NCI-H2196 treated with DMSO at 0.1 percent for 48 hours (cell line): ENCODE measurements at regions not wholly inside any gene's neighbourhood (a gene's known extent, or its start where the extent isn't known, plus 50 kb on each side); places are given as distances from the start of the nearest gene placed in this dataset.

Experiments
- DNase-seq: peaks from one replicate; lab custom pipeline; 2025; ENCODE audit not compliant: unreplicated experiment; lab: John Stamatoyannopoulos, UW

DNA sequence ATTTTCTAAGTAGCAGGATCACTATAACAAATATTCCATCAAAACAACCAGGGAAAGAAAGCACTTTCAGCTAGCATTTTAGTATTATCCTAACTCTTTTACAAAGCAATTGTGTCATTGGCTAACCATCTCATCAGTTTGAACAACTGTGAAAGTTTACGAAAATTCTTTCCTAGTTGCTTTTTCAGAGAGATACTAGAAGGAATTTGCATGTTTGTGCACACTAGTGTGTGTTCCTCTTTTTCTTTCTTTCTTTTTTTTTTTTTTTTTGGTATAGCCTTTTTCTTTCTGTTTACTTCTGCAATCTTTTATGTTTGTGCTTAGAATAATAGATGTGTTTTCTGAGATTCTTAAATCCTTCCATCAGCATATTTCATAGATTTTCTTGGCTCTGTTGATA, 124.7 kb upstream of the SEMA6A start:
- DNase-seq: no peak

DNA sequence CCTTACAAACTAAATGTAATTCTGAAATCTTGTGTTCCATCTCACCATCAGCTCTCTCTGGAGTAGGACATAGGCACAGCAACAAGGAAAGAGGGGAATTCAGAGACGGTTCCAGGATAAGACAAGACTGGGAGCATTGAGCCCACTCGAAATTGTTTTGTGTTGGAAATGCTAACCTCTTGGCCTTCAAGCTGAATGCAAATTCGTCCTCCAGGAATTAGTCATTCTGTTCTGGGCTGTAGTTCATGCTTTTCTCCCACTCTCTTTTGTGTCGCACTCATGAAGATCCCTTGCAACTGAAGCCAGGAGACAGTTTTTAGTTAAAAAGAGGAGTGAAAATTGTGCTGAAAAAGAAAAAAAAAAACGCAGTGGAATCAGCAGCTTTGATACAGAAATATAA, 121.7 kb upstream of the SEMA6A start:
- no peak for DNase-seq

DNA sequence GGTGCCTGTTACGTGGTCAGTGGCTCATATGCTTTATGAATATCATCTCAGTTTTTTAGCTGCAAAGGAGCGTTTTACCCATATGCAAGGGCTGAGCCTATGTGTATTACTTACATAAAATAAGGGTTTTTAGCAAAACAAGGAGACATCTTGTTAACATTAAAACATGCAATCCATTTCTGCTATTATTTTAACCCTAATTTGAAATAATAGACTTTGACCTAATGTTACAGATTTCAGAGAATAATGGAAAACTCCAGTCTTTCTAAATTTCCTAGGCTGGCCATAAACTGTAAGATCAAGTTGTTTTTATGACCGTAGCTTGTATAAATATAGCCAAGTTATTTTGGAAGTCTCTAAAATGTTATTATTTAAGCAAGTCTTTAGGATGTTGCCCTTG, 121.1 kb upstream of the SEMA6A start:
- no peak for DNase-seq

DNA sequence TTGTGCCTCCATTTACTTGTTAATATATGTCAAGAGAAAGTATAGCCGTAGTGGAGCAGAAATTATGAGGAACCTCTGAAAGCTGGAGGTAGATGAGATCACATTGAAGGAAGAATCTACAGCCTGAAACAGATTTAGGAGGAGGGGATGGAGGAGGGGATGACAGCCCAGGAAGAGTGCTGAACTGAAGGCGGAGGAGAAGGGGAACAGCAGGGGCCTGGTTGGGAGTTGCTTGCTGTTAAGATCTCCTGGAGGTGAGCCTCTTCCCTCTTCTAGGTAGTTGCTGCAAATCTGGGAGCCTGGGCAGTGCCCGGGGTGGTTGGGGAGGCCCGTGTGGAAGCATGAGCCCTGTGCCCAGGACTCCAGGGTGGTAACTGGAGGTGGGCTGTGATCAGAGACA, 111.8 kb upstream of the SEMA6A start:
- no peak for DNase-seq

DNA sequence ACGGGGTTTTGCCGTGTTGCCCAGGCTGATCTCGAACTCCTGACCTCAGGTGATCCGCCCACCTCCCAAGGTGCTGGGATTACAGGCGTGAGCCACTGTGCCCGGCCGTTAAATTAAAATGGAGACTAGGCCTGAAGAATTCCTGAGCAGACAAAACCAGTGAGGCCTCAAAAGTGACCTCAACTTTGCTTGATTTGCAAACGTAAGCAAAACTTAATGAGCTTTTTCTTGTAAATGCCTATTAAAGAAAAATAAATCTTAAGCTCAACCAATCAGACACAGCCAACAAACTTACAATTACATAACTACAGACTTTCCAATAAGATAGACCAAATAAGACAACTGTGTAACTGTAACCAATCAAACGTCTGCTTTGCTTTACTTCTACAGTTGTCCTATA, 111.3 kb upstream of the SEMA6A start:
- no peak for DNase-seq

DNA sequence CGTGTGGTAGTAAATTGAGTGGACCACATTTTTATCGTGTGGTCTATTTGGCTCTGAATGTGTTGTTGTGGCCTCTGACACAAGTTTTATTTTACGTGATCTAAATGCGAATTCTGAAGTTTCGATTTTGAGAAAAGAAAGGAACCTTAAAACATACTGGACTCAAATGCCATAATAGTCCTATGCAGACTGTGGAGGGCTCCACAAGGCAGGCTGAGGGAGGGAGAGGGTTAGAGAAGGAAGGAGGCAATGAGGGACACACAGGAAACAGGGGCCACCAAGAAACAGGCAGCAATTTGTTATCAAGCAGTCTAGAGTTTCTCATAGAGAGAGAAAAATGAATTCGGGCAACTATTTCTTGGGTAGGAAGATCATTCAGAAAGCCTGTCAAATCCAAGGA, 110.4 kb upstream of the SEMA6A start:
- no peak for DNase-seq

DNA sequence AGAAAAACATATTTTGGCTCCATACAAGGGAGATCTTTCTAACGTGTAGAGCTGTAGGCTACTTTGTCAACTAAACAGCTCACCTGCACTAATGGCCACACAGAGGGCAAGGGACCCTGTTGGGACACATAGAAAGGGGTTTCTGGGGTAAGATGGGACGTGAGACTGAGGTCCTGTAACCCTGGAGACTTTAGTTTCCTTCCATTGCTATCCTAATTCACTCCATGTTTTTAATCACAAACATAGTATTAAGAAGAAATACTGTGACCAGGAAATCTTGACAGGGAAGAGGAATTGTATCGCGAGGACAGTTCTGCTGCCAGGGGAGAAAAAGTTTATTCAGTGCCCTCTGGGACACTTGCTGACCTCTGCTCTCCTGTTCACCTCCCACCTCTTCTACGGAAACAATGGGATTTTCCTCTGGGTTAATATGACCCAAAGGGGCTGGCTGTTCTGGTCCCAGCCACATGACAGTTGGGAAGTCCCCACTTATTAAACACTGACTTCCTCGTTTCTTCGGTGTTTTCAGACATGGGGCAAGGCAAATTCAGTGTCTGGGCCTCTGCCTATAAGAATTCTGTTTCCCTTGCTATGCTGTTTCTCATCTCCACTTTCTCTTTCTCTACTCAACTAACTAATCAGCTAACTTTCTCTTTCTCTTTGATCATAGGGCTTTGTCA, 106.9 kb upstream of the SEMA6A start:
- DNase-seq: no peak

DNA sequence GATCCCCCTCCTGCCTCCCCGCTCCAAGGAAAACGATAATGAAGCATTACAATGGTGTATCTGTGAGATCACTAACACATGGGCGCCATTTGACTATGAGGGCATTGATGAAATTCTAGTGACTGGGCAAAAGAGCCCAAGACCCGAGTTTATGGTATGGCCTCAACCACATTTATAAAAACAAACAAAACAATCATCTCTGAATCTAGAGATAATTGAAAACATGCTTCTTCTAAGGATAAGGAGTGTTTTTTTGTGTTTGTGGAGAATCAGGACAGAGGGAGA, 100.9 kb upstream of the SEMA6A start:
- no peak for DNase-seq

DNA sequence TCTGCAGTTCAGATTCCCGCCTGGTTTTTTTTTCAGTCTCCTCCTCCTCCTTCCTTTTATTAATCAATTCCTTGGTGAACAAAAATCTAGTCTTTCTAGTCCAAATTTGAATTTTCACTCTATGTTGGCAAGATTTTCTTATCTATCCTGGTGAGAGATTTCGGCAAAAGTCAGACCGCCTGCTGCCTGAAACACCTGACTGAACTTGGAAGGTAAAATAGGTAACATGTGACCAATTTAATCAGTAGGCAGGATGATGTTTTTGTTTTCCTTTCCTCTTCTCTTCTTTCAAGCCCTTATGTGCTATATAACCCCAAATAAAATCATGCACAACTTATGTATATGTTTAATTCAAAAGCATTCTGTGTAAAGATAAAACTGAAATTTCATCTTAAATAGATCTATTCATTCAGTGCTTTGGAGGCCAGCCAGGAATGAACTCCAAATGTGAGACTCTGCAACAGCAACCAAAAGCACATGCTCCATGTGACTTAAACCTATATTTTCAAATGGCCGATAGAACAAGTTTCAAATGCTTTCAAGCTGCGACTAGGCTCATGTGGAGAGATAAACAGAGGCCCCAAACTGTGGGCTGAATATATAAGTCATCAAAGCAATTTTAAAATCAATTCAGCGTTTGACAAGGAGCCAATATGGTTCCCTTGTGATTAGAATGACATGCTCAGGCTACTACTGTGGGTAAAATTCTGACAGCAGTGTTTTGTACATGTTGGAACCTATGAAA, 100.4 kb upstream of the SEMA6A start:
- no peak for DNase-seq

DNA sequence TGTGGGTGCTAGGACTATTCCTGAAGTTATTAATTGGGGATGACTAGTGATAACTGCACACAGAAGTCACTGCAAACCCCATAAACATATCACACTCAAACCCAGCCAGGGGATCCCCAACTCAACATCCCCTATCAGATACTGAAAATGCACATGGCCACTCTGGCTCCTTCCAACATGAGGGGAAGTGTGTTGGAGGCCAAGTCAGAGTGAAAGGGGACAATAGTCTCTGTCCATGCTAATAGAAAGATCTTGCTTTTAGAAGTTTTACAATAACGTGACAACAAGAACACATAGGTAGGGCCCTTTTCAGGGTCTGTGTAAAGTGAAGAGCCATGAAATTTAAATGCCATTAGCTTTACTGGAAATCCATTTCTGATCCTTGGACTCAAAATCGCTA, 98.8 kb upstream of the SEMA6A start:
- no peak for DNase-seq

DNA sequence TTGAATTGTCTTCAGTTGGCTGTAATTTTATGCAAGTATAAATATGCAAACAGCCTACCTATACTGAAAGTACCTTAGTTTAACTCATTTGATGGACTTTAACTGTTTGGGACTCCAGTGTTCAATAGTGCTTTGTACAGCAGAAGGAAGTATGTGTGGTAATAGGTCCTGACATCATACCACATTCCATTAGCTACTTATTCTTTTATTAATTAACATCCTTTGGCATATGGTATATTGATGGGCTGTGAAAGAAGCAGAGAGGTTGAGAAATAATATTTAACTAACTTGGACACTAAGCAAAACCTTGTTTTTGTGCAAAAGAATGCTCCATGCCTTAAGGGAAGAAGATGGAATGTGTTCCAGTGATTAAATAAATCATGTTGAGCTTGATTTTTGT, 97.6 kb upstream of the SEMA6A start:
- no peak for DNase-seq

DNA sequence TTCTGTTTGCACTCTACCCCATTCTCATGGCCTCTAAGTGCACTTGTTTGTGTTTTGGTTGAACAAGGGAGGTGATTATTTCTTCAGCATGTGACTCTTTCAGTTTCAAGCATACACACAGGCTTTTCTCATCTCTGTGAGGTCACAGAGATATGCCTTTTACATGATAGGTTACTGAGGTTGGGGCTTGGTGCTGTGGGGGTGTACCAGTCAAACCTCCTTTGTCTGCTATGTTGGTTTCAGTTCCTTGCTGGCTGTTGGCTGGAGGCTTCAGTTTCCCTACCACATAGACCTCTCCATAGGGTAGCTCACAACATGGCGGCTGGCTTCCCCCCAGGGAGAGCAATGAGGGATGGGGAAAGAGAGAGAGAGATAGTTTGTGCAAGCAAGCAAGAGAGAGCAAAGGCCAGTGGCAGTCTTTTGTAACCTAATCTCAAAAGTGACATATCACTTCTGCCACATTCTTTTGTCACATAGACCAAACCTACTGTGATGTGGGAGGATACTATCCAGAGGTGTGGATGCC, 96.7 kb upstream of the SEMA6A start:
- no peak for DNase-seq

DNA sequence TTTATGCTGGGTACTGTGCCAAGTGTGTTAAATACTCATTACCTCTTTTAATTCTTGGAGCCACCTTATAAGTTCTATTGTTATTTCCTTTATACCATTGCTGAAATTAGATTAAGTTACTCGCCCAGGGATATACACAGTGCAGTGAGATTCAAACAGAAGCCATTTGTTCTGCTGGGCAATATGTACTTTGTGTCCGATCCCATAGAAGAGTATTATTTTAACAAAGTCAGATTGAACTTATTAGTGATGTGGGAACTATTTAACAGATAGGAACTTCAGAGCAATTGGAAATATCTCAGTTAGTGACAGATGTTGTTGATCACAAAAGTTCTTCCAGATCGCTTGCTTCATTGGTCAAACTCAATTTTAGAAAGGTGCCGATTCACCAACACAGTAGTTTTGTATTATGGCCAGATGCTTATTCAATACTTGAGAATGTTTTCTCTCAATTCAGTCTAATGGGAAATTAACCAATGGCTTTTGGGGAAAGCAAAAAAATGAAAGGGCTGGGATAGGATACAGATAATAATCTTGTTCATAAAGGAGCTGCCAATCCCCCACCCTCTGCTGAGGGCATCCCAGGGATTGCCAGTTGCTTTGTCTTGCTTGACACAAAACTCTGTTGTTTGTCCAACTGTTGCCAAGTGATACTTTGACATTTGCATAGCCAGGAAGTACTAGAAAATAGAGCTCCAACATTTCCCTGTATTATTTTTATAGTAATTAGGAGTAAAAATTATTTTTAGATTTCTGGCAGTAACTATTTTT, 94.8 kb upstream of the SEMA6A start:
- no peak for DNase-seq

DNA sequence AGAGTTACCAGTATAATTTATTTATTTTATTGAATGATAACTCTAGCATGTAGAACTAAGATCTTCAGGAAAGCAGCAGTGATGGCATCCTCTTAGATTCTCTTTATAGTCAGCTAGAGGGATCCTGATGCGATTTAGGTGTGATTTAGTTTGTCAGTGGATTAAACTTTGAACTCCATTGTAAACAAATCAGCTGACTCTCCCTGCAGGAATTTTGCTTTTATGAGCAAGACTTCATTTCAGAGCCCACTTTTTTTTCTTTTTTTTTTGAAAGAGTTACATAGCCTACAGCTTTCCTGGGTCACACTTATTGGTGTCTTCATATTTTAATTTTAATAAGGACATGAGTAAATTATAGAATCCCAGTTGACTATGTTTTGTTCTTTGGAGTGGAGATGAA, 93.8 kb upstream of the SEMA6A start:
- DNase-seq: no peak

DNA sequence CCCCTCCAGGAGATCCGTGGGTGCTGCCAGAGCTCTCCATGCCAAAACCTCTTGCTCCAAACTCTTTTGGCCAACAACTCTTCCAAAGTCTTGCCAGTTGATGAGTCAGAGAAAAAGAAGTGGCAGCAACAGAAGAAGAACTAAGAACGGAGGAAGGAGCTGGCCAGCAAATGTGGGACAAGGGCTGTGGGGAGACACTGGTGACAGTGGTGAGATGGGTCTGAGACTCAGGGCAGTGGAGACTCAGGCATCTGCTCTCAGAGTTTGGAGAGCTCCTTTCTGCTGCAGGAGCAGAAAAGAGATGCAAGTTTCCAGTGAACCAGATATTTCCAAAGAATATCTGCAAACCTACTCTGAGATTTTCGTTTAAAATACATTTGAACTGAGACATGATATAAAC, 92.3 kb upstream of the SEMA6A start:
- no peak for DNase-seq

DNA sequence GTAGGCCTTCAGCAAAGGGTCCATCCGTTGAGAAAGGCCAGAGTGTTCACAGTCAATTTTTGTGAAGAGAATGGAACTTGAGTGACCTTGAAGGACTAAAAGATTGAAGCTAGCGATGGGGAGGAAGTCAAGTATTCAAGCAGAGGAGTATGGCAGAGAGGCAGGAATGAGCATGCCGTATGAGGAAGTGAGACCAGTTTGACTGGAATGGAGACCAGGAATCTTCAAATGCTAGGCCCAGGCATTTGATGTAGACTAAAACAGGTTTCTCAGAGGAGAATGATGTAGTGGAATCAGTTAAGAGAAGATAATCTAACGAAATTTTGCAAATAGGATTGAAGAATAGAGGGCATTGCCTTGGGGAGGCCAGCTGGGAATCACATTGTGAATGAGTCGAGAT, 90.4 kb upstream of the SEMA6A start:
- DNase-seq: no peak

DNA sequence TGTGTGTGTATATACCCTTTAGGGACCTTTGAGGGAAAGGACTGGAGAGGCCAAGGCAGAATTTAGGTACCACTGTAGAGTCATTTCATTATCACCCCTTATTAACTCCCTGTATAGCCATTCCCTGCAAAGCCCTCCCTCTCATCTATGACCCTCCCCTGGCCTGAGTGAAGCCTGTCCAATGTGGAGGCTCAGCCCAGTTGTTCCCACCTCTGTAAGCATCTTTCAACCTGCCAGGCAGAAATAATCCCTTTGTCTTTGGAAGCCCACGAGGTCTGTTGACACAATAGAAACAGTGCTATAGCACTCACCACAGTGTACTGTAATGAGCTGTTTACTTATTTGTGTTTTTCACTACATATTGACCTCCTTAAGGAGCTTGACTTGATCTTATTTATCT, 88.5 kb upstream of the SEMA6A start:
- DNase-seq: no peak

DNA sequence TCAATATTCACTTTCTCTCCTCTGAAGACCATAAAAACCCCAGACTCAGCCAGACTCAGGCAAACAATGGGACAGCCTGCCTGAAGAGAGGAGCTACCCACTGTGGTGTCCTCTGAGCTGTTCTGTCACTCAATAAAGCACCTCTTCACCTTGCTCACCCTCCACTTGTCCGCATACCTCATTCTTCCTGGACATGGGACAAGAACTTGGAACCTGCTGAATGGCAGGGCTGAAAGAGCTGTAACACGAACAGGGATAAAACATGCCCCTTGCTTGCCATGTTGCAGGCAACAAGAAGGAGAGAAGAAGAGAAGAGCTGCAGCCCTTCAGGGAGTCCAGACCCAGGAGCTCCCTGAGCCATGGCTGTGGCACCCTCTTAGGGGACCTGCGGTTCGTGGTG, 86.8 kb upstream of the SEMA6A start:
- DNase-seq: no peak

DNA sequence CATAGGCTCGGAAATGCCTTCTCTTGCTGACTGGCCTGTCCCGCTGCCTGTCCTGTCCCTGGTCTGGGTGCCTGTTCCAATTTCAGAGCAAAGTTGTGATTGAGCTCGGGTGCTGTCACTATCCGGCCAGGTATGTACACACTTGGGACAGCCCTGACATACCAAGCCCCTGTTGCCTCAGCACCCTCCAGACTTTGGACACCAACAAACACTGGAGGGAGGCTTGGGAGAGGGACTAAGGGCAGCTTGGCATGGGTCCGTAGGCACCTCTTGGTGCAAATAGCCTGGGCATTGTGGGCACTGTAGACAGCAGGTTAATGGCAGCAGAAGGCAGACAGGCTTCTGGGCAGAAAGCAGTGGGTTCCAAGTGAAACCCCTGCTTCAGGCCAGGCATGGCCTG, 86.3 kb upstream of the SEMA6A start:
- DNase-seq: no peak

DNA sequence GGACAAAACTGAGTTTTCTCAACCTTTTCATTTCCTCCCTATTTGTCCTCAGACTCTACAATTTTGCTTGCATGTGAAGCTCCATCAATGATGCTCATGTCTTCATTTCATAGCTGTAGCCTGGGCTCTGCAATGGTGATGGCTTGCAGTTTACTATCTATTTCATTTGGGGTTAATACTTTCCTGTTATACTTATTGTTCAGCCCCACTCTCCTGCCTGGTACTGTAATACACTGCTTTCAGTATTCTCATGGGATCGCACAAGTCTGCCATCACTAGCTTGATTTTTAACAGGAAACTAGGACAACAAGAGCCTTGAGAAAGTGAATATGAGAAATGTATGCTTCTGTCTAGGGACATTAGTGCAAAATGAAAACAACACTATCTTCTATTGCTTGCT, 84.2 kb upstream of the SEMA6A start:
- no peak for DNase-seq

DNA sequence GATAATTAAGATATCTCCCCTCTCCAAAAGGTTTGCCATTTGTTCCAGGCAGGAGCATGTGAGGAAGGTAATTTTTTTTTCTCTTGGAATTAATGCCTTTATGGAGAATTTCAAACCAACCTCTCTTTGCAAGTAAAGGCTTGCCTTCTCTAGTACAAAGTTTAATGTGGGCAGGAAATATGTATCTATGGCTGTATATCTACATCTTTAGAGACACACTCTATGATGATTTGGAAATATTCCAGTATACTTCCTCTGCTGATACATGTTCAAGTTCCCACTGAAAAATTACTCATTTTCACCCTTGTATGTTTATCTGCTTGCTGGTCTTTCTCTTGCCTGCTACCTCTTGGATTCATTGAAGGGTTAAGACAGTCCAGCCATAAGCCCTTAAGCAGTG, 83.5 kb upstream of the SEMA6A start:
- DNase-seq: no peak

DNA sequence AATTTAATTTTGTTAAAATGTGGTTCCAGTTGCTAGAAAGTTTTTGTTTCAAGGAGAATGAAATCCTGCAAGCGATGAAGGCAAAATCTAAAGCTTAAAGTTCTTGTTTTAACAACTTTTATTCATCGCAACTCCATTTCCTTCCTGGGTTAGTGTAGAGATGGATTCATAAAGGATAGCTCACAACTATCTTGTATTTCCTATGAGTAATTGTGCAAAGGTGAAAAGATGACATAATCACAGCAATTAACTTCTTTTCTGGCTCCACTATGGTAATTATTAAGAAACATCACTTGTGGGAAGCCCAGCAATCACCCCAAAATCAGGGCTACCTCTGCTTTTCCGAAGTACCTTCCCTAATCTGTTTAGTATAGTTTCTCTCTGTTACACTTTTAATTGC, 80.8 kb upstream of the SEMA6A start:
- DNase-seq: no peak
